Stomach (tissue), 8 donors: ENCODE measurements at regions not wholly inside any gene's neighbourhood (a gene's known extent, or its start where the extent isn't known, plus 50 kb on each side); places are given as distances from the start of the nearest gene placed in this dataset.

ENCODE experiments used
- DNase-seq, 2 donors: peaks; one replicate each; pipeline versions ENCODE4 v3.0.0 to v3.0.0-alpha.2; 2013 to 2019
- H3K27ac ChIP-seq, 5 donors: fragments of 200-600 bp in 4 of 5; sonication (generic) in 4 of 5; one replicate each; pipeline ENCODE4 v1.5.1; 2013 to 2019; ENCODE audit warnings: mild to moderate bottlenecking in 1 of 5, moderate library complexity in 1 of 5
- H3K27me3 ChIP-seq, 3 donors: fragments of 200-600 bp; sonication (generic); one replicate each; pipeline ENCODE4 v1.5.1; 2017 to 2019; ENCODE audit warnings: mixed run types in 1 of 3
- H3K36me3 ChIP-seq, 4 donors: fragments of 200-600 bp; sonication (generic); 1 replicate in 3 of 4; 2 replicates in 1 of 4; pipeline ENCODE4 v1.5.1; 2016 to 2019
- H3K4me1 ChIP-seq, 4 donors: fragments of 200-600 bp; sonication (generic); one replicate each; pipeline ENCODE4 v1.5.1; 2016 to 2019
- H3K4me3 ChIP-seq, 4 donors: fragments of 200-600 bp; sonication (generic) in 3 of 4; one replicate each; pipeline ENCODE4 v1.5.1; 2016 to 2019; ENCODE audit warnings: mild to moderate bottlenecking in 1 of 4
- H3K9me3 ChIP-seq, 4 donors: fragments of 200-600 bp; sonication (generic); one replicate each; pipeline ENCODE4 v1.5.1; 2016 to 2019
- EP300 ChIP-seq: sonication (generic); formaldehyde crosslinking; IDR thresholded peaks from one replicate; pipeline ENCODE4 v1.6.1; 2017; ENCODE audit warnings: antibody characterized with exemption
- POLR2A ChIP-seq, 4 donors: fragments of 450-650 bp; IDR thresholded peaks; one replicate each; pipeline ENCODE4 v1.6.1; 2016; ENCODE audit warnings: antibody characterized with exemption in 4 of 4, control low read depth in 2 of 4, mild to moderate bottlenecking in 1 of 4, moderate library complexity in 1 of 4
- POLR2AphosphoS5 ChIP-seq, 3 donors: sonication (generic); formaldehyde crosslinking; IDR thresholded peaks; one replicate each; pipeline ENCODE4 v1.6.1; 2016; ENCODE audit warnings: antibody characterized with exemption in 3 of 3
- WGBS, 5 donors: extraction: QIAGEN DNeasy Blood & Tissue Kit in 3 of 5; methylation state at CpG; one replicate each; pipeline versions ENCODE4 v1.1.5 to v1.1.7; 2013 to 2018; 5-methylcytosine and 5-hydroxymethylcytosine counted together
- intact Hi-C: fragments of 100-400 bp; cut with DNase I; formaldehyde crosslinking; loops from one replicate; pipeline ENCODE4 v1.15.1; 2023; ENCODE audit warnings: low total_unique reads
- TF ChIP-seq, protein P1 (sequence below), 7 experiments: fragments of 450-650 bp in 4 of 7; fragments of 200-600 bp in 3 of 7; sonication (generic) in 3 of 7; IDR thresholded peaks; one replicate each; pipeline ENCODE4 v1.5.1; 2016 to 2019; ENCODE audit warnings: antibody characterized with exemption in 7 of 7, control low read depth in 2 of 7, mild to moderate bottlenecking in 1 of 7
- donor health status: healthy with polysubstance abuse.
- donor health status: Bipolar disorder and iron deficiency.
- donor health status: healthy.

GRCh38 chr16:51321251-51321650 lies 170.2 kb upstream of the SALL1 start:
- intact Hi-C loops = no loop called here
- H3K27ac ChIP-seq = no peak overlapping the region
- H3K27me3 ChIP-seq = no peaks in the 10 kb centered on the region
- DNase-seq = no peak
- 59 to 68% (median 64%) methylated on average over 5 of the region's 5 CpGs for WGBS, 5 donors
- H3K9me3 ChIP-seq = no peaks in the 10 kb centered on the region
- TF ChIP-seq EP300 (no peak), POLR2AphosphoS5 (IDR thresholded peaks at IDR 0.05) (no peak), POLR2A (IDR thresholded peaks at IDR 0.05) (no peak)
- TF ChIP-seq, protein P1, sequence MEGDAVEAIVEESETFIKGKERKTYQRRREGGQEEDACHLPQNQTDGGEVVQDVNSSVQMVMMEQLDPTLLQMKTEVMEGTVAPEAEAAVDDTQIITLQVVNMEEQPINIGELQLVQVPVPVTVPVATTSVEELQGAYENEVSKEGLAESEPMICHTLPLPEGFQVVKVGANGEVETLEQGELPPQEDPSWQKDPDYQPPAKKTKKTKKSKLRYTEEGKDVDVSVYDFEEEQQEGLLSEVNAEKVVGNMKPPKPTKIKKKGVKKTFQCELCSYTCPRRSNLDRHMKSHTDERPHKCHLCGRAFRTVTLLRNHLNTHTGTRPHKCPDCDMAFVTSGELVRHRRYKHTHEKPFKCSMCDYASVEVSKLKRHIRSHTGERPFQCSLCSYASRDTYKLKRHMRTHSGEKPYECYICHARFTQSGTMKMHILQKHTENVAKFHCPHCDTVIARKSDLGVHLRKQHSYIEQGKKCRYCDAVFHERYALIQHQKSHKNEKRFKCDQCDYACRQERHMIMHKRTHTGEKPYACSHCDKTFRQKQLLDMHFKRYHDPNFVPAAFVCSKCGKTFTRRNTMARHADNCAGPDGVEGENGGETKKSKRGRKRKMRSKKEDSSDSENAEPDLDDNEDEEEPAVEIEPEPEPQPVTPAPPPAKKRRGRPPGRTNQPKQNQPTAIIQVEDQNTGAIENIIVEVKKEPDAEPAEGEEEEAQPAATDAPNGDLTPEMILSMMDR (IDR thresholded peaks at IDR 0.05) = no peak
- H3K36me3 ChIP-seq = no peaks in the 10 kb centered on the region
- H3K4me1 ChIP-seq = no peaks in the 10 kb centered on the region
- no peak overlapping the region for H3K4me3 ChIP-seq

GRCh38 chr16:51317575-51317974 lies 166.5 kb upstream of the SALL1 start:
- no peak for DNase-seq
- Histone ChIP-seq H3K4me3 (no peak overlapping the region), H3K27ac (no peak overlapping the region), H3K36me3 (no peaks in the 10 kb centered on the region), H3K27me3 (no peaks in the 10 kb centered on the region), H3K9me3 (peaks cover 0 to 3% (median 0%) of the 10 kb centered on the region in 4 donors), H3K4me1 (no peaks in the 10 kb centered on the region)
- intact Hi-C loops = no loop called here
- TF ChIP-seq, protein P1 (IDR thresholded peaks at IDR 0.05) = no peak
- no peak for TF ChIP-seq EP300
- no peak for TF ChIP-seq POLR2A (IDR thresholded peaks at IDR 0.05)
- TF ChIP-seq POLR2AphosphoS5 (IDR thresholded peaks at IDR 0.05) = no peak

DNA sequence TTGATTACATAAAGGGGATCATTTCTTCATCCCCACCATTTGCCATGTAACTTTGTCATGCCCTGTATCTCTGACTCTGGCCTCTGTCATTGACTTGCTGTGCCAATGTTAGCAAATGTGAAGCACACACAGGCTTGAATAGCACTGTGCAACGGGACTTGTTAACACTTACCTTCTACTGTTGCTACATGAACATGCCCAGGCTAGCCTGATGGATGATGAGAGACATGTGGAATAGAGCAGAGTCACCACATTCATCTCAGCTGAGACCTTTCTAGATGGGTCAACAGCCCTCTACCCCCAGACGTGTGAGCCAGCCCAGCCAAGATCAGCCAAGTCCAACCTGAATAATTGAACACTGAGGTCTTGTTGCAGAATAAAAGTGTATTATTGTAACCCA lies 162.1 kb upstream of the SALL1 start:
- Histone ChIP-seq H3K36me3 (no peaks in the 10 kb centered on the region), H3K9me3 (peaks cover 0 to 8% (median 4%) of the 10 kb centered on the region in 4 donors), H3K4me3 (no peak overlapping the region), H3K4me1 (no peaks in the 10 kb centered on the region), H3K27me3 (no peaks in the 10 kb centered on the region), H3K27ac (no peak overlapping the region)
- intact Hi-C loops = no loop called here
- no peak for TF ChIP-seq POLR2AphosphoS5 (IDR thresholded peaks at IDR 0.05)
- TF ChIP-seq POLR2A (IDR thresholded peaks at IDR 0.05) = no peak
- TF ChIP-seq EP300 = no peak
- TF ChIP-seq, protein P1 (IDR thresholded peaks at IDR 0.05) = no peak
- WGBS, 5 donors = 78 to 87% (median 81%) methylated on average over 2 of the region's 2 CpGs
- DNase-seq = no peak

DNA sequence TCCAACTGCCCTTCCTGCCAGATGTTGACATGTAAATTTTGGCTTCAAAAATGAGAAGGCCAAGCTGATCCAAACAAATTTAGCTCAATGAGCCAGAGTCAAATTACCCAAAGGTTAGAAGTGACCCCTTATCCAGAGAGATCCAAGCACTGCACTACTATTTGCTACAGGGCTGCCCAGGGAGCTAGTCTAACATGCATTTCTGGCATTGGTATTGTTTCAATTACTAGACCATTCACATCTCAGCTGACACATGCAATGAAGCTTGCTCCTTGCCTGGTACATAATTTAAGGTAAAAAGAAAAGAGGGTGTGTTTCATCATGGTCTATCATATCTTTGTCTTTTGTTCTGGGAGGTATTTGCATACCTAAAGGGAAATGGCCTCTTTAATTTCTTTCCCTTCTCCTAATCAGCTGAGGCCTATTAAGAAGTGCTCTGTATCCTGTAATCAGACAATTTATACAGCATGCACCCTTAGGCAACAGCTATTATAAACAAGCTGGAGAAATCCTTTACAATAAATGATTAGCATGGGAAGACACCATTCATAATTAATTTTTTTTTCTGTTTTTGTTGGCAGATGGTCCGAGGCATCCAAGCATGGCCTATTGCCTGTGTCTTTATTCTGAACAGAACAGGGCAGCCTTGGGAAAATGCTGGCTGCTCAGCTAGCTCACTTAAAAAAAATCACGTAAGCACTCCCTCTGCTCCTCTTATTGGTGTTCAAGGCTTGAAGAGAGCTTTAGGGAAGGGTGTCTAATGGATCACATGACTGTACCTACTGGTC lies 161.5 kb upstream of the SALL1 start:
- intact Hi-C loops = no loop called here
- TF ChIP-seq POLR2AphosphoS5 (IDR thresholded peaks at IDR 0.05) (no peak), EP300 (no peak), POLR2A (IDR thresholded peaks at IDR 0.05) (no peak)
- TF ChIP-seq, protein P1 (IDR thresholded peaks at IDR 0.05) = no peak
- H3K27me3 ChIP-seq = no peaks in the 10 kb centered on the region
- WGBS, 5 donors = 67 to 85% (median 73%) methylated on average over 2 of the region's 2 CpGs
- no peak for DNase-seq
- no peak overlapping the region for H3K27ac ChIP-seq
- H3K4me1 ChIP-seq = no peaks in the 10 kb centered on the region
- H3K9me3 ChIP-seq = peaks cover 0 to 8% (median 4%) of the 10 kb centered on the region in 4 donors
- no peaks in the 10 kb centered on the region for H3K36me3 ChIP-seq
- no peak overlapping the region for H3K4me3 ChIP-seq
